GM18505 (cell line): ENCODE measurements at regions not wholly inside any gene's neighbourhood (a gene's known extent, or its start where the extent isn't known, plus 50 kb on each side); places are given as distances from the start of the nearest gene placed in this dataset.

ENCODE experiments used
- ATAC-seq: cut with Tn5 transposase; IDR thresholded peaks from one replicate; pipeline ENCODE4 v1.9.1; 2021; ENCODE audit not compliant: unreplicated experiment
- POLR2A ChIP-seq: IDR thresholded peaks from 4 replicates; pipeline ENCODE4 v1.6.1; 2011; ENCODE audit warnings: borderline replicate concordance; ENCODE audit not compliant: insufficient read depth, insufficient read length; ENCODE audit errors: extremely low read depth

DNA sequence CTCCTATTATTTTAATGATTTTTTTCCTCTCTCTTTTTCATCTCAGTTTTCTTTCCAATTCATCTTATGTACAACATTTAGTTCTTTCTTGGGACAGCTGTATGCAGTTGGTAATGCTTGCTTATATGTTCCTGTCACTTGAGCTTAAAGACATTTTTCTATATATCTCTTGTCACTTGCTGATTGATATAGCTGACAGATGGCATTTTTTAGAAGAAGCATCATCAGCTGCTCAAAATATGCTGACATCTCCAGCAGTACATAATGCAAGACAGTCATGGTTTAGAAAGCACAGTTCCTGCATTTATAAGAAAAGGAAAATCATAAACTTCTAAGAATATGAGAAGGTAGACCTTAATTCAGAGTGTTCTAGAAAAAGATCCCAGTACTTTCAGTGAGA is 56.5 kb downstream of the DCAF8L1 start:
- no peak for TF ChIP-seq POLR2A
- no peak for ATAC-seq

DNA sequence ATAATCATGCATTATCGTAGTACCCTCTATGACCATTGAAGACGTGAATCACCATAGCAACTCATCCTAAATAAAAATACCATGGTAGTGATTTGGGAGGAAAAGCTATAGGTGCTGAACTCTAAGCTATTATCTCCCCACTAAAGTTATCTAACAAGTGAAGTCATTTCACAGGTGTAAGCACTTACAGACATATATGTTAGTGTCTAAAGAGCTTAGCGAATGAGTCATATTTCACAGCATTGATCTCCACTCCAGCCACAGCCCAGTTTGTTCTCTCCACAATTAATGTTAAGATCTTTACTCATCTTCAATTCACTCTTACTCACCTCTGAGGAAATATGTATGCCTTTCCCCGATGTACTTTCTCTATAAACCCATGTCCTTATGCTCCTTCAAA is 57.0 kb downstream of the DCAF8L1 start:
- ATAC-seq: no peak
- no peak for TF ChIP-seq POLR2A

GRCh38 chrX:27918799-27919198 is 62.5 kb downstream of the DCAF8L1 start:
- no peak for TF ChIP-seq POLR2A

DNA sequence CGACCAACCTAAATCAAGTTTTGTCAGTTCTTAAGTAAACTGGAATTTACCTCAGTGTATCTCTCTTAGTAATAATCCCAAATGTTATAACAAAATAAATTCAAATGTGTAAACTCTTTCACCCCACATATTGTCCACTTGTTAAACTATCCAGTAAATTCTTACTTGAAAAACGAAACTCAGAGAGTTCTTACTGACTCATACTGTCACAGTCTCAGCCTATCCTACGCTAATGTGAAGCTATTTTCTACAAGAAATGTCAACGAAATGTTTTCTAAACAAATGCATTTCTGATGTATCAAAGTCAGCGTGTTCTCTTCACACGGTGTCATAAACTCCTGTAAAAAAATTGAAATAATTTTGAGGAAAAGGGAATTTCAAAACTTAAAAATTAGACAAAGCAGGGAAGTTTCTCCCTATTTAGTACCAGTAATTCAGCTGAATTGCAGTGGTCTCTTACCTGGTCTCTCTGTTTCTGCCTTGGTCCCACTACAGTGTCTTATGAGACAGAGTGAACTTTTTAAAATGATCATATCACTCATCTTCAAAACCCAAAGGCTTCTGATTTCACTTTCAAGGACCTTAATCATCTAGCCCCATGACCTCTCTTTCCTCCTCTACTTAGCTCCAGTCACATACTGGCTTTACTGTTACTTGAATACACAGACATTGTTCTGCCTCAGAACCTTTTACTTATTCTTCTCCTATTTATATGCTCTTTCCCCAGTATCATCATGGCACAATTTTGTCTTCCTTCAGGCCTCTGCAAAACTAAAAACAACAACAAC is 63.3 kb downstream of the DCAF8L1 start:
- ATAC-seq: no peak
- no peak for TF ChIP-seq POLR2A

More at GRCh38 chrX:27918799-27919198, 62.5 kb downstream of the DCAF8L1 start:
- no peak for ATAC-seq

GRCh38 chrX:27915617-27916016 is 65.6 kb downstream of the DCAF8L1 start:
- peak; percentile 94 for ATAC-seq
- TF ChIP-seq POLR2A: no peak

GRCh38 chrX:27910412-27910811 is 70.8 kb downstream of the DCAF8L1 start:
- no peak for TF ChIP-seq POLR2A
- ATAC-seq: no peak

GRCh38 chrX:27903960-27904359 is 77.3 kb downstream of the DCAF8L1 start:
- no peak for ATAC-seq
- no peak for TF ChIP-seq POLR2A

- TF ChIP-seq POLR2A: no peak
- no peak for ATAC-seq
Measured at GRCh38 chrX:27893871-27894270, 86.1 kb downstream of the MAGEB10 start.

DNA sequence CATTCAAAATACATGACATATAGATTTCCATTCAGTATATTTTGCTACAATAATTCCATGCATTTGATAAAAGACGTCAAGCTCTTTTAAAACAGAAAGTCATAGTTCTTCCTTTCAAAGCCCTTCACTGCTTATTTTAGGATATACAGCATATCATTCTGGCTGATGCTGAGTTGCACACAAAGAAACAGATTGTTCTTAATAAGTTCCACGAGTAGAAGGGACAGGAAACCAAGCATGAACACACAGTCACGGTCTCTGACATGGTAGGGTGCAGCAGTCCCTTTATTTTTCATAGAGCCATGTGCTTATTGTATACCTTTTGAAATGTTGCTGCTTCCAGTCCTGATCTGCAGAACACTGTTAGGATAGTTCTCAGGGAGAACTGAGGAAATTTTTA is 85.4 kb downstream of the MAGEB10 start:
- TF ChIP-seq POLR2A: no peak

DNA sequence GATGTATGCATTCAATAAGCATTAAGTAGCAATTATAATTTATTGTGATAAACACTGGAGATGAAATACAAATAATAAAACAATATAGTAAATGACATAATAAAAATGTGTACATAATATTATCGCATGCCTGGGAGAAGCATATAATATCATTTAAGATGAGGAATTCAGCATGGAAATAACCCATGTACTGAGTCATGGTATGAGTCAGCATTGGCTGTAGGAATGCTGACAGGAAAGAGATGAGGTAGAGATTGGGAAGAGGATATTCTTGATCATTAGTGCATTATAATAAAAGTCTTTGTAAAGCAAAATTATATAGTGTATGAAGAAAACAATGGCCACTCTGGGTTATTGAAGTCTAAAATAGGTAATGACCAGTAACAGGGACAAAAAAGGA is 82.8 kb downstream of the MAGEB10 start:
- no peak for ATAC-seq
- TF ChIP-seq POLR2A: no peak

More for the DNA sequence above, 85.4 kb downstream of the MAGEB10 start:
- no peak for ATAC-seq

DNA sequence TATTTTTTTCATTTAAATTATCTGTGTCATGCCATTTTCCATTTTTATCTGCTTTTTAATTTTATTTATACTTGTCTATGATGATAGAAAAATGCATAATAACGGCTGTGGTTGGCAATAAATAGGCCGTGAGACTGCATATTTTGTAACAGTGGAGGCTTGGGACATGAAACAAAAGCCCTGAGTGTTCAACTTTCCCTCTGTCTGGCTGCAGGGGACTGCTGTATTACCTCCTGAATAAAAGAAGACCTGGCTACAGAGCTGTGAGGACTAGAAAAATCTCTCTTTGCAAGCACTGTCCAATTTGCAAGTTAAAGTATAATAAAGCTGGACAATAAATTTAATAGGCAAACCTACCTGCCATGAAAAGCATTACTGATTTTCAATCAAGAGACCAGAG is 82.1 kb downstream of the MAGEB10 start:
- ATAC-seq: no peak

GRCh38 chrX:27884654-27885053 is 76.9 kb downstream of the MAGEB10 start:
- no peak for ATAC-seq
- no peak for TF ChIP-seq POLR2A

More for the DNA sequence above, 82.1 kb downstream of the MAGEB10 start:
- no peak for TF ChIP-seq POLR2A

- ATAC-seq: no peak
- TF ChIP-seq POLR2A: no peak
Measured at GRCh38 chrX:27883468-27884092, 75.8 kb downstream of the MAGEB10 start.

GRCh38 chrX:27882695-27883094 is 74.9 kb downstream of the MAGEB10 start:
- no peak for ATAC-seq

GRCh38 chrX:27878862-27879261 is 71.1 kb downstream of the MAGEB10 start:
- TF ChIP-seq POLR2A: no peak
- no peak for ATAC-seq

More at GRCh38 chrX:27882695-27883094, 74.9 kb downstream of the MAGEB10 start:
- no peak for TF ChIP-seq POLR2A
